Stimulated activated CD8-positive, alpha-beta memory T cell treated with anti-CD3 and anti-CD28 coated beads, Interleukin-12 subunit alpha, Interleukin-12 subunit beta, amount 100 ng/mL, for 24 hours (primary cell): ENCODE measurements at regions not wholly inside any gene's neighbourhood (a gene's known extent, or its start where the extent isn't known, plus 50 kb on each side); places are given as distances from the start of the nearest gene placed in this dataset.
"Not testable (repeated sequence)": the region's sequence is repeated elsewhere in the genome, so short reads cannot be mapped to it uniquely, and the experiment has no call there.

Source experiments
- DNase-seq: peaks from one replicate; pipeline ENCODE4 v3.0.0-alpha.2; 2020; ENCODE audit errors: extremely low read depth

- no peak for DNase-seq
These were observed 1654.9 kb upstream of the LRRTM3 start for GRCh38 chr10:65270969-65271368.

GRCh38 chr10:65273115-65273514, 1652.7 kb upstream of the LRRTM3 start:
- no peak for DNase-seq

GRCh38 chr10:65275296-65275695, 1650.5 kb upstream of the LRRTM3 start:
- DNase-seq = no peak

- DNase-seq = no peak
These were observed 1641.3 kb upstream of the LRRTM3 start for GRCh38 chr10:65284495-65285041.

- not testable (repeated sequence) for DNase-seq
These were observed 1640.1 kb upstream of the LRRTM3 start for GRCh38 chr10:65285726-65286125.

- DNase-seq = no peak
These were observed 1634.5 kb upstream of the LRRTM3 start for GRCh38 chr10:65291286-65291685.

GRCh38 chr10:65292551-65292950, 1633.3 kb upstream of the LRRTM3 start:
- DNase-seq = no peak

- no peak for DNase-seq
These were observed 1631.5 kb upstream of the LRRTM3 start for GRCh38 chr10:65294329-65294728.

GRCh38 chr10:65301181-65301580, 1624.7 kb upstream of the LRRTM3 start:
- DNase-seq = no peak

GRCh38 chr10:65306201-65306600, 1619.6 kb upstream of the LRRTM3 start:
- DNase-seq = no peak

- no peak for DNase-seq
These were observed 1613.0 kb upstream of the LRRTM3 start for GRCh38 chr10:65312876-65313275.

- DNase-seq = no peak
These were observed 1612.4 kb upstream of the LRRTM3 start for GRCh38 chr10:65313406-65313805.

- no peak for DNase-seq
These were observed 1611.6 kb upstream of the LRRTM3 start for GRCh38 chr10:65314253-65314652.

- DNase-seq = no peak
These were observed 1606.3 kb upstream of the LRRTM3 start for GRCh38 chr10:65319493-65319892.

- DNase-seq = no peak
These were observed 1605.4 kb upstream of the LRRTM3 start for GRCh38 chr10:65320236-65321026.

- DNase-seq = no peak
These were observed 1602.0 kb upstream of the LRRTM3 start for GRCh38 chr10:65323802-65324201.

- DNase-seq = no peak
These were observed 1599.9 kb upstream of the LRRTM3 start for GRCh38 chr10:65325913-65326312.

- DNase-seq = no peak
These were observed 1597.3 kb upstream of the LRRTM3 start for GRCh38 chr10:65328486-65328885.

- no peak for DNase-seq
These were observed 1590.5 kb upstream of the LRRTM3 start for GRCh38 chr10:65335311-65335710.

GRCh38 chr10:65340340-65340739, 1585.5 kb upstream of the LRRTM3 start:
- no peak for DNase-seq

GRCh38 chr10:65341323-65341925, 1584.4 kb upstream of the LRRTM3 start:
- no peak for DNase-seq

- no peak for DNase-seq
These were observed 1583.6 kb upstream of the LRRTM3 start for GRCh38 chr10:65342245-65342644.

- no peak for DNase-seq
These were observed 1579.4 kb upstream of the LRRTM3 start for GRCh38 chr10:65346466-65346865.
